Right lobe of liver (tissue), 6 donors: ENCODE measurements at regions not wholly inside any gene's neighbourhood (a gene's known extent, or its start where the extent isn't known, plus 50 kb on each side); places are given as distances from the start of the nearest gene placed in this dataset.
"Not testable (repeated sequence)": the region's sequence is repeated elsewhere in the genome, so short reads cannot be mapped to it uniquely, and the experiment has no call there.

Experiments used
- ATAC-seq, 4 donors: fragments of 200-7000 bp; cut with Tn5 transposase; one replicate each; pipeline ENCODE4 v1.9.1; 2020; ENCODE audit warnings: mild to moderate bottlenecking in 4 of 4, moderate library complexity in 4 of 4
- DNase-seq, 3 donors: peaks; one replicate each; pipeline ENCODE4 v3.0.0-alpha.2; 2020
- H3K27ac ChIP-seq, 3 donors: fragments of 200-600 bp; one replicate each; pipeline ENCODE4 v1.8.0; 2022
- H3K27me3 ChIP-seq, 2 donors: fragments of 200-600 bp; one replicate each; pipeline ENCODE4 v1.8.0; 2022
- H3K36me3 ChIP-seq, 4 donors: fragments of 200-600 bp; sonication (generic) in 1 of 4; one replicate each; pipeline versions ENCODE4 v1.5.1 to v1.8.0; 2017 to 2022; ENCODE audit warnings: control low read depth in 1 of 4
- H3K4me1 ChIP-seq, 4 donors: fragments of 200-600 bp; sonication (generic) in 1 of 4; one replicate each; pipeline versions ENCODE4 v1.5.1 to v1.8.0; 2017 to 2022; ENCODE audit warnings: control low read depth in 1 of 4
- H3K4me3 ChIP-seq, 3 donors: fragments of 200-600 bp; one replicate each; pipeline ENCODE4 v1.8.0; 2022
- H3K9me3 ChIP-seq, 4 donors: fragments of 200-600 bp; sonication (generic) in 1 of 4; one replicate each; pipeline versions ENCODE4 v1.5.1 to v1.8.0; 2017 to 2022; ENCODE audit warnings: control low read depth in 1 of 4
- POLR2A ChIP-seq: fragments of 450-650 bp; IDR thresholded peaks from one replicate; pipeline ENCODE4 v1.6.1; 2017; ENCODE audit warnings: antibody characterized with exemption, mild to moderate bottlenecking
- WGBS: methylation state at CpG from one replicate; pipeline ENCODE4 v1.1.6; 2018; ENCODE audit warnings: low coverage, low lambda C conversion rate; ENCODE audit not compliant: insufficient coverage; ENCODE audit errors: missing lambda C conversion rate; 5-methylcytosine and 5-hydroxymethylcytosine counted together
- intact Hi-C, 2 donors: fragments of 100-400 bp; cut with DNase I; formaldehyde crosslinking; loops; one replicate each; pipeline versions ENCODE4 v1.11.2 to v1.14.1; 2022
- TF ChIP-seq, protein P1 (sequence below), 4 donors: fragments of 200-600 bp in 3 of 4; fragments of 450-650 bp in 1 of 4; IDR thresholded peaks; one replicate each; pipeline versions ENCODE4 v1.5.1 to v1.8.0; 2016 to 2022; ENCODE audit warnings: antibody characterized with exemption in 4 of 4, mild to moderate bottlenecking in 2 of 4
- donor health status: DM: no; HTN: yes; CAD: no.
- donor health status: DM: no; HTN: no; CAD: no.
- donor health status: DM: no; HTN: no; CAD: no.
- donor health status: DM: no; HTN: yes; CAD: no.
- donor health status: DM: no; HTN: yes; CAD: no.

DNA sequence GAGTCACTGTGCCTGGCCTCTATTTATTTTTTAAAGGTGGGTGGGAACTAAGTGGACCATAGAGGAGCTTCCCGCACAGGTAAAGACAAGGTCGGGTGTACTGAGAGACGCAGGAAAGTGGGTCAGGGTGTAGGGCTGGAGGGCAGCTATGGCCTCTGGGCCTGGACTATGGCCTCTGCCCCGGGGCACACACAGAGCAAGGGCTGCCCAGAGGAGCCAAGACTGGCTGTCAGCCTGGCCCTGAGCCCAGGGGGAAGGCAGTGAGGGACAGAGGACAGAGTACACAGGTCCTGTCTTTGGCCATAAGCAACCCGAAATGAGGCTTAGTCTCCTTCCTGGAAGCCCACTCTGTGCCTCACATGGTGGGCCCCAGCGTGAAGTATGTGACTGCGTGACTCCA, 102.1 kb upstream of the PRB2 start:
- 57% methylated on average over 3 of the region's 7 CpGs for WGBS
- Histone ChIP-seq H3K9me3 (no peaks in the 10 kb centered on the region), H3K4me1 (peaks cover 0 to 11% (median 3%) of the 10 kb centered on the region in 4 donors), H3K4me3 (no peak overlapping the region), H3K27me3 (no peaks in the 10 kb centered on the region), H3K27ac (no peak overlapping the region), H3K36me3 (no peaks in the 10 kb centered on the region)
- intact Hi-C loops, result no loop called here
- no peak for TF ChIP-seq POLR2A
- TF ChIP-seq, protein P1, sequence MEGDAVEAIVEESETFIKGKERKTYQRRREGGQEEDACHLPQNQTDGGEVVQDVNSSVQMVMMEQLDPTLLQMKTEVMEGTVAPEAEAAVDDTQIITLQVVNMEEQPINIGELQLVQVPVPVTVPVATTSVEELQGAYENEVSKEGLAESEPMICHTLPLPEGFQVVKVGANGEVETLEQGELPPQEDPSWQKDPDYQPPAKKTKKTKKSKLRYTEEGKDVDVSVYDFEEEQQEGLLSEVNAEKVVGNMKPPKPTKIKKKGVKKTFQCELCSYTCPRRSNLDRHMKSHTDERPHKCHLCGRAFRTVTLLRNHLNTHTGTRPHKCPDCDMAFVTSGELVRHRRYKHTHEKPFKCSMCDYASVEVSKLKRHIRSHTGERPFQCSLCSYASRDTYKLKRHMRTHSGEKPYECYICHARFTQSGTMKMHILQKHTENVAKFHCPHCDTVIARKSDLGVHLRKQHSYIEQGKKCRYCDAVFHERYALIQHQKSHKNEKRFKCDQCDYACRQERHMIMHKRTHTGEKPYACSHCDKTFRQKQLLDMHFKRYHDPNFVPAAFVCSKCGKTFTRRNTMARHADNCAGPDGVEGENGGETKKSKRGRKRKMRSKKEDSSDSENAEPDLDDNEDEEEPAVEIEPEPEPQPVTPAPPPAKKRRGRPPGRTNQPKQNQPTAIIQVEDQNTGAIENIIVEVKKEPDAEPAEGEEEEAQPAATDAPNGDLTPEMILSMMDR (IDR thresholded peaks at IDR 0.05), result no peak
- ATAC-seq (peak; percentile 82 to 92 (median 89)), DNase-seq (peak; percentile 66 to 87 (median 79))

DNA sequence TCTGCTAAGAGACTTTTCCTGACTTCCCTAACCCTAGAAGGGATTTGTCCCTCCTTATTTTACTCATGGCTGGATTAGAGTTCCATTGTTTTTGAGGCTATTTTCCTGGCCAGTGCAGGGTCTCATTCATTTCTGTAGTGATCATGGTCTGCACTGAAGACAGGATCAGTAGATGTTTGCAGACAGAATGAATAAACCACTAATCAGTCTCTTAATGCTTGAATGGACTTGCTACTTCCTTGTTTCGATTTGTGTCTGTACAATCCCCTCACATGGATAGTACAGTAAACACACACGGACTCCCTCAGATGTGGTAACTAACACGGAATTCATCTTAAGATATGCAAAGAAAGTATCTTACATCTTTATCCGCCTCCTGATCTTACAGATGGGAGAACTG, 102.6 kb upstream of the PRB2 start:
- H3K36me3 ChIP-seq, result no peaks in the 10 kb centered on the region
- 70% methylated on average over 4 of the region's 4 CpGs for WGBS
- no peaks in the 10 kb centered on the region for H3K27me3 ChIP-seq
- H3K4me3 ChIP-seq, result no peak overlapping the region
- peaks cover 0 to 11% (median 3%) of the 10 kb centered on the region in 4 donors for H3K4me1 ChIP-seq
- intact Hi-C loops, result no loop called here
- no peak overlapping the region for H3K27ac ChIP-seq
- TF ChIP-seq, protein P1 (IDR thresholded peaks at IDR 0.05), result no peak
- no peak for TF ChIP-seq POLR2A
- DNase-seq (no peak), ATAC-seq (no peak)
- H3K9me3 ChIP-seq, result no peaks in the 10 kb centered on the region

DNA sequence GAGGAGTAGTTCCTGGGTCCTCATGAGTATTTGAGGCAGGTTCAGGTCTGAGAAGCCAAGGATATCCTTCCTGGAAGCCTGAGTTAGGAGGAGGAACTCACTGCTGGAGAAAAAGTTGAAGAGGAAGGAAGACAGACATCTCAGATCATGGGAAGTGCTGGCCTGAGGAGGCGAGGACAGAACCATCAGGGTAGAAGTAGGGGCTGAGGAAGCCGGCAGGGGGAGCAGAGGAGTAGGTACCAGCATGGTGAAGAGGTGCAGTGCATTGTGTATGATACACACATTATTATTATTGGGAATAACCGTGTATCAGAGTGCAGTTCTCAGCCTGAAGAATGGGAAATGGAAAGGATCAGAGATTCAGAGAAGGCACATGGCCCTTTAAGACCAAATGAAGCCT, 103.2 kb upstream of the PRB2 start:
- ATAC-seq, intact Hi-C loops, H3K27ac ChIP-seq, H3K27me3 ChIP-seq, H3K4me3 ChIP-seq, H3K9me3 ChIP-seq, DNase-seq, H3K36me3 ChIP-seq: not testable (repeated sequence)
- H3K4me1 ChIP-seq, result peaks cover 0 to 11% (median 3%) of the 10 kb centered on the region in 4 donors
- 62% methylated on average over 3 of the region's 3 CpGs for WGBS

DNA sequence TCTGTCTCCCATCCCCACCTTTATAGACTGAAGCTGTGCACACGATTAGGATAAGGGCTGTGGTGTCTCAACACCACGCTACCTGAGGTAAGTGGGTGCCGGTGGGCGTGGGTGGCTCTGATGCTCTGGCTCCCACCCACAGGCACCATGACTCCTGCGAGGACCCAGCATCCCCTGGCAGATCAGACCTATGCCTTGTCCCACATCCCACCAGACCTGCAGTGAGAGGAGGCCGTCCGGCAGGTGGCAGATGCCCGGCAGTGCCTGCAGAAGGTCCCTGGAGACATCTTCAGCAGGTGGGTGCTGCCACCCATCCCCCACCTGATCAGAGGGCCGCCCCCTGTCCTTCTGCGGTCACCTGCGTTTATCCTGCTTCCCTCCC, 104.4 kb upstream of the PRB2 start:
- intact Hi-C loops, result no loop called here
- WGBS, result 61% methylated on average over 7 of the region's 11 CpGs
- no peak for ATAC-seq
- TF ChIP-seq, protein P1 (IDR thresholded peaks at IDR 0.05), result no peak
- TF ChIP-seq POLR2A, result no peak
- Histone ChIP-seq H3K36me3 (no peaks in the 10 kb centered on the region), H3K4me1 (peaks cover 0 to 11% (median 3%) of the 10 kb centered on the region in 4 donors), H3K9me3 (no peaks in the 10 kb centered on the region), H3K4me3 (no peak overlapping the region), H3K27me3 (no peaks in the 10 kb centered on the region), H3K27ac (no peak overlapping the region)
- DNase-seq, result no peak

DNA sequence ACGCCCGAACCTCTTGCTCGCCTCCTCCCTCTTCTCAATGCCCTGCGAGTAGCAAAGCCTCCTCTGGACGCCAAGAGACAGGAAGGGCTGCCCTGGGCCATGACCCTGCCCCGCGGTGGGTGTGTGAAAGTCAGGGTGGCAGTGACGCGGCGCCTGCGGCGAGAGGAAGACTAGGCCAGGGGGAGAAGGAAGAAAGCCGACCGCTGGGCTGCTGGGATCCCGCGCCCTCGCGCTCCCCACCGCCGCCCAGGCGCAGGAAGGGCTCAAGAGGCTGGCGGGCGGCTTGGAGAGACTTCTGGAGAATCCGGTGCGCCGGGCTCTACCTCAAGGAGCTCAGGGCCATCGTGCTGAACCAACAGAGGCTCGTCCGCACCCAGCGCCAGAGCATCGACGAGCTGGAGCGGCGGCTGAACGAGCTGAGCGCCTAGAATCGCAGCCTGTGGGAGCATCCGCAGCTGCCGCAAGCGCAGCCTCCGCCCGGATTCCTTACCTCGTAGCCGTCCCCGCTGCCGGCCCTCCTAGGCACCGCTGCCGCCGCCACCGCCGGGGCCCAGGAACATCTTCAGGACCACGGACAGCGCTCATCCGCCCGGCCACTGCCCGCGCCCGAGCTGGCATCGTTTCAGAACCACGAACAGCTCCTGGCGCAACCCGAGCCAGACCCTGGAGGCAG, 105.0 kb upstream of the PRB2 start:
- no peak for TF ChIP-seq POLR2A
- TF ChIP-seq, protein P1 (IDR thresholded peaks at IDR 0.05), result no peak
- Histone ChIP-seq H3K4me3 (no peak overlapping the region), H3K9me3 (no peaks in the 10 kb centered on the region), H3K36me3 (no peaks in the 10 kb centered on the region), H3K27me3 (no peaks in the 10 kb centered on the region), H3K27ac (no peak overlapping the region), H3K4me1 (peaks cover 0 to 11% (median 3%) of the 10 kb centered on the region in 4 donors)
- peak; percentile 74 to 83 (median 79) for DNase-seq
- 8% methylated on average over 20 of the region's 62 CpGs for WGBS
- peak; percentile 72 to 87 (median 83) for ATAC-seq
- intact Hi-C loops, result no loop called here
